ENCODE measurements at regions not wholly inside any gene's neighbourhood (a gene's known extent, or its start where the extent isn't known, plus 50 kb on each side); places are given as distances from the start of the nearest gene placed in this dataset.

DNA sequence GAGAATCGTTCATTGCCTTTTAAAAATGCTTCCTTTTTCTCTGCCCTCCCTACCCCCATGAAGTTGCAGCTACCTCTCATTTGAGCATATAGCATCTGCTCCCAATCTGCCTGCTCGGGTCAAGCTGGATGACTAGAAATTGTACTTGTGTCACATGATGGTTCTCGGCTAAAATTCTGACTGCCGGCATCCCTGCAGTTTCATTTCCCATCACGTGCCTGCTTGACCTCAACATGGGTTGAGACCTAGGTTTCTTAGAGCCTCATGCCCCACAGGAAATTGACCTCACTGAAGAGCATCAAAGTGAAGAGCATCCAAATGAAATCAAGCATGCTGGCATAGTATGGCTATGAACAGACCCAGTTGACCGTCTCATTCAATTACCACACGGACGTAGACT is 581.6 kb upstream of the PSMD7 start:
- TF ChIP-seq, protein P1, sequence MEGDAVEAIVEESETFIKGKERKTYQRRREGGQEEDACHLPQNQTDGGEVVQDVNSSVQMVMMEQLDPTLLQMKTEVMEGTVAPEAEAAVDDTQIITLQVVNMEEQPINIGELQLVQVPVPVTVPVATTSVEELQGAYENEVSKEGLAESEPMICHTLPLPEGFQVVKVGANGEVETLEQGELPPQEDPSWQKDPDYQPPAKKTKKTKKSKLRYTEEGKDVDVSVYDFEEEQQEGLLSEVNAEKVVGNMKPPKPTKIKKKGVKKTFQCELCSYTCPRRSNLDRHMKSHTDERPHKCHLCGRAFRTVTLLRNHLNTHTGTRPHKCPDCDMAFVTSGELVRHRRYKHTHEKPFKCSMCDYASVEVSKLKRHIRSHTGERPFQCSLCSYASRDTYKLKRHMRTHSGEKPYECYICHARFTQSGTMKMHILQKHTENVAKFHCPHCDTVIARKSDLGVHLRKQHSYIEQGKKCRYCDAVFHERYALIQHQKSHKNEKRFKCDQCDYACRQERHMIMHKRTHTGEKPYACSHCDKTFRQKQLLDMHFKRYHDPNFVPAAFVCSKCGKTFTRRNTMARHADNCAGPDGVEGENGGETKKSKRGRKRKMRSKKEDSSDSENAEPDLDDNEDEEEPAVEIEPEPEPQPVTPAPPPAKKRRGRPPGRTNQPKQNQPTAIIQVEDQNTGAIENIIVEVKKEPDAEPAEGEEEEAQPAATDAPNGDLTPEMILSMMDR (IDR thresholded peaks at IDR 0.05), result no peak
- TF ChIP-seq POLR2A (IDR thresholded peaks at IDR 0.05), result no peak

Data from right lobe of liver (tissue), 4 donors.